GM18502 (cell line): ENCODE measurements at regions not wholly inside any gene's neighbourhood (a gene's known extent, or its start where the extent isn't known, plus 50 kb on each side); places are given as distances from the start of the nearest gene placed in this dataset.

Experiments used
- ATAC-seq: cut with Tn5 transposase; IDR thresholded peaks from one replicate; pipeline ENCODE4 v1.9.1; 2021; ENCODE audit warnings: mild to moderate bottlenecking; ENCODE audit not compliant: unreplicated experiment, poor library complexity

DNA sequence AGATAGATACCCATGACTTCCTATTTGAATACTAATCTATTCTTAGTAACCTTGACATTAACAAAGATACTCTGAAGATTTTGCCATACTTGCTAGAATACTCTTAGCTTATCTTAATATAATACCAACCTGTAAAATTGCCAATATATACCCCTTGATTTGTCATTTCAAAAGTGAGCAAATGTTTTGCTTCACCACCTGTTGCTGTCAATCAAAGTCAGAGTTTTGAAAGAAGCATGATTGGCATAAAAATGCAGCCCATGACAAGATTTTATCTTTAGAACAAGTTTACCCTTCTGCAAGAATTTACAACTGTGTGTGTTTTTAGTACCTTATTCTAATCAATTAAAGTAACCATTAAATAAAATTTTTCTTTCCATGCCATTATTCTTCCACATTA is 236.2 kb downstream of the TBX18 start:
- ATAC-seq: no peak

DNA sequence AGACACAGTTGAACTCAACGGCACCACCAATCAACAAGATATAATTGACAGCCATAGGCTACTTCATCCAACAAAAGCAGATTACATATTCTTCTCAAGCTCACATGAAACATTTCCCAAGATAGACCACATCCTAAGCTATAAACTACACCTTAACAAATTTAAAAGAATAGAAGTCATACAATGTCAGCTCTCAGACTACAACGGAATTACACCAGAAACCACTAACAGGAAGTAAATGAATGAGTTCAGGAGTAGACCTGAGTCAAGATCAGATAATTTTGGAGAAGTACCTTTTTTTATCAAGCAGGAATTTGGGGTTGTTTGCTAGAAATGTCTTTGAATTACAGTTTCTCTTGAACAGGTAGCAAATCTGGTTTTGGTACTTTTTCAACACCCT is 237.8 kb downstream of the TBX18 start:
- peak; percentile 69 for ATAC-seq

GRCh38 chr6:84525907-84526306 is 238.5 kb downstream of the TBX18 start:
- no peak for ATAC-seq

DNA sequence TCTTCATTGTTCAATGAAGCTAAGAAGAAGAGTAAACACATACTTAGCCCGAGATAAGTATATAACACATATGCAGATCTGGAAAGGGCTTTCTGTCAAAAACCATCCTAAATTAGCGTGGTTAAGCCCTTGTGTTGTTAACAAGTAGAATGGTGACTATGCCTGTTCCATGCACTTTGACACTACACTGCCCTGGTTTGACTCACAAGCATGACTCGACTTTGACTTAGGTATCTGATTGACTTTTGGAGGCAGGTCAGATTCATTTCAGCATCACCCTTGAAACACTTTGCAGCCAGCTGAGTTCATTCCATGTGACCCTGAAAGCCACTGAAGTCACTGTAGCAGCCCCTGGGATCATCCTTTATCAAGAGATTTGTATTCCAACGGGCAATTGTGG is 239.8 kb downstream of the TBX18 start:
- no peak for ATAC-seq

DNA sequence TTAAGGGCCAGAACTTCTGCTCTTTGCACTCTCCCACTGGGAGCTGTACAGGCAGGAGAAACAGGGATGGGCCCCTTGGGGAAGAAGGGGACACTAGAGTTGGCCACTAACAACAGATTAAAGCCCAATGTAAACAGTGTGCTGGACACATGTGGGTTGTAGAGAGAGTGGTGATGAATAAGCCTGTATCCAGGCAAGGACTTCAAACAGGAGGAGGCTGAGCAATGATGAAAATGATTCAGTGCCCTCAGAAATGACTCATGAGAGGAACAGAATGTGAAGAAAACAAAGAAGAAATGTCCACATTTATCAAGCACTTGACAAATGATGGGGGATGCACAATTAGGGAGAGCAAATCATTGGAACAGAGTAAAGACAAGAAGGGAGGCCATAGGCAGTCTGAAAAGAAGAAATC is 242.3 kb downstream of the TBX18 start:
- no peak for ATAC-seq

- no peak for ATAC-seq
These were observed 242.9 kb downstream of the TBX18 start for GRCh38 chr6:84521511-84521910.

GRCh38 chr6:84517741-84518530 is 246.5 kb downstream of the TBX18 start:
- ATAC-seq: no peak

DNA sequence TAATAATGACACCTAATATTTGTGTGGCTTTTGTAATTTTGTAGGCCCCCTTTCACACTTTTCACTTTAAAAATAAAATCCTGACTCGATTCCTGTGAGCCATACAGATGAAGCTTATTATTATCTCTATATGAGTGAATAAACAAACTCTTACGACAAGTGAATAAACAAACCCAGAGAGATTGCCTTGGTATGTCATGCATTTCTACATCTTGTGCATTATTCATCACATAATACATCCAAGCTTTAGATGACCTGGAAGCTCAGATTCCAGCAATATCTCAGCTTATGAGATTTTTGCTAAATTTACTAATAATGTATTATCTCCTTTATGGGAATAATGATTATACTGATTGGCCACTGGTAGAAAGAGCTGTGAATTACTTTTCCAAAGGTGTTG is 248.2 kb downstream of the TBX18 start:
- ATAC-seq: no peak

- no peak for ATAC-seq
These were observed 249.3 kb downstream of the TBX18 start for GRCh38 chr6:84515067-84515466.

DNA sequence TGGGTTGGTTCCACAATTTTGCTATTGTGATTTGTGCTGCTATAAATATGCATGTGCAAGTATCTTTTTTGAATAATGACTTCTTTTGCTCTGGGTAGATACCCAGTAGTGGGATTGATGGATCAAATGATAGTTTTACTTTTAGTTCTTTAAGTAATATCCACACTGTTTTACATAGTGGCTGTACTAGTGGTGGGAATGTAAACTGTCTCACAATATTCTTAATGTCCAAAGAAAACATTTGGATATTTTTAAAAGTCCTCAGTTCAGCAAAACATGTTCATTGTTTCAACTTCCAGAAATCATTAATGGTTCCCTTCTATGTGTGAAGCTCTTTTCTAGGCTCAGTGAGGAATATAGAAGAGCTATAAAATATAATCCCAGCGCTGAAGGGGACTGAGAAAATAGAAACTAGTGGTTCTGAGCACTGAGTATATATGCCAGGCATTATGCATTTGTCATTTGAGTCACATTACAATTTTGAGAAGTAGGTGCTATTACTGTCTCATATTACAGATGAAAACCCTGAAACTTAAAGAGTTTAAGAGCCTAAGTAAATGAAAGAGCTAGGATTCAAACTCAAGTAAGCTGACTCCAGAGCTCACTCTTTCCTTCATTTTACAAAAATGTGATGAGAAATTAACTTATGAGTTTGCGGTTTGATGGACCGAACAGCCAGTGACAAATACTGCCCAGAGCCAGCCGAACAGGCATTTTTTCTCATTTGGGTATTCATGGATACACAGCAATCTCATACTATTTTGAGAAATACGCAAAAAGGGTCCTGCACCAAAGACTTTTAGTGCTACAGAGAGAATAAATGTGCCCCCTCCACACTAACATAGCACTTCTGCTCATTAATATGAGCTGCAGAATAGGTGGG is 250.1 kb downstream of the TBX18 start:
- ATAC-seq: no peak

GRCh38 chr6:84512391-84512790 is 252.0 kb downstream of the TBX18 start:
- ATAC-seq: no peak

- ATAC-seq: no peak
These were observed 252.5 kb downstream of the TBX18 start for GRCh38 chr6:84511929-84512328.

- ATAC-seq: no peak
These were observed 255.4 kb downstream of the TBX18 start for GRCh38 chr6:84508981-84509380.

DNA sequence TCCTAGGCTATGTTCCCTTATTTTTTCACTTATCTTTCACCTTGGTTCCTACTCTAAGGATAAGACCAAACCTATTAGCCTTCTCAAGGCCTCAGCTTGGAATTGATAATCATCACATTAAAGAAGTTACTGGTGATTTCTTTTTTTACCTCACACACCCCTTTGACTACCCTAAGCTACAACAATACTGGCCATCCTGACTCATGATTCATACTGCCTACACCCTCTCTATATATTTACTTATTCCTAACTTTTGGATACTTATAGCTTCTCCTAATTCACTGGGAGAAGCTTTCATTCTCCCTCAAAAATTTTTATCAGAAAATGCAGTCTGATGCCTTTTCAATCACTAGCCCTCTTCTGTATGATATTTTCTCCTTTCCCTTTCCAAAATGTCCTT is 256.1 kb downstream of the TBX18 start:
- ATAC-seq: no peak

DNA sequence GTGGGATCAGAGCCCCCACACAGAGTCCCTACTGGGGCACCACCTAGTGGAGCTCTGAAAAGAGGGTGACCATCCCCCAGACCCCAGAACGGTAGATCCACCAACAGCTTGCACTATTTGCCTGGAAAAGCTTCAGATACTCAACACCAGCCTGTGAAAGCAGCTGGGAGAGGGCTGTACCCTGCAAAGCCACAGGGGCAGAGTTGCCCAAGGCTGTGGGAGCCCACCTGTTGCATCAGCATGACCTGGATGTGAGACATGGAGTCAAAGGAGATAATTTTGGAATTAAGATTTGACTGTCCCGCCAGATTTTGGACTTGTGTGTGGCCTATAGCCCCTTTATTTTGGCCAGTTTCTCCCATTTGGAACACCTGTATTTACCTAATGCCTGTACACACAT is 260.4 kb downstream of the TBX18 start:
- ATAC-seq: no peak

GRCh38 chr6:84501315-84501714 is 263.1 kb downstream of the TBX18 start:
- ATAC-seq: no peak

- no peak for ATAC-seq
These were observed 263.7 kb downstream of the TBX18 start for GRCh38 chr6:84500726-84501125.

GRCh38 chr6:84498905-84499304 is 265.5 kb downstream of the TBX18 start:
- ATAC-seq: no peak

DNA sequence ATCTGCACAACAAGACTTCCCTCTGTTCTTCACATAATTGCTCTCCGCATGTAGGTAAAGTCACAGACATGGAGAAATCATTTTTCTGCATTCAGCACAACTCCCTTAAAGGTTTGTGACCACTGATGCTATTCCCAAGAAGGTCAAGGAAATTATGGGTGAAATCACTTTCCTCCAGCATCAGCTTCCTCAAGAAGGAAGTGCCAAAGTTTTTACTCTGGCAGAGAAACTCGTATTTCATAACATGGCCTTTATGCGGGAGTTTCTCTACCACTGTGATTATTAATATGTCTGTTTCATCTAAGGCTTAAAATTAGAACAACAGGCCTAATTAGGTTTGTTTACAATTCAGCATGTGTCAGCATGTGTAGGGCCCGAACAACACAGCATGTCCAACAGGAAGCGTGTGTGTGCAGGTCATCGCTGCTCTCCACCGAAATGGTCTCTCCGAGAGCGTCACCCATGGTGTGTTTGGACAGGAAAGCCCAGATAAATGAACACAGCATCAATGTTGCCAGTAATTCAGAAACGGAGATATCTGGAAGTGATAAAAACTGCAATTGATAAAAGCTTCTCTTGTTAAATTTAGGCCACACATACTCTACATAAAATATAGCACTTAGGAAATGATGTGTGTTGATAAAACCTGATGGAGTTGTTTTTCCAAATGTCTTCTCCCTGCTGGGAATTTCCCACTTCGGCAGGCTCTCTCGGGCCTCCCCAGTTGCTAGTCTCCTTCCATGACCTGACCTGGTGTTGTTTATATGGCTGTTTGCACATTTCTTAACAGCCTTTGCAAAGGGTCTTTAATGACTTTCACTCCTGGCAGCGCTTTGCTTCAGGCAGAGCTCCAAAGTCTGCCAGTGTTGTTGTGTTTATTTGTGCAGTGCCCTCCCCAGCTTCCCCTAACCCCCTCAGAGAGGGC is 265.1 kb upstream of the CEP162 start:
- ATAC-seq: no peak

DNA sequence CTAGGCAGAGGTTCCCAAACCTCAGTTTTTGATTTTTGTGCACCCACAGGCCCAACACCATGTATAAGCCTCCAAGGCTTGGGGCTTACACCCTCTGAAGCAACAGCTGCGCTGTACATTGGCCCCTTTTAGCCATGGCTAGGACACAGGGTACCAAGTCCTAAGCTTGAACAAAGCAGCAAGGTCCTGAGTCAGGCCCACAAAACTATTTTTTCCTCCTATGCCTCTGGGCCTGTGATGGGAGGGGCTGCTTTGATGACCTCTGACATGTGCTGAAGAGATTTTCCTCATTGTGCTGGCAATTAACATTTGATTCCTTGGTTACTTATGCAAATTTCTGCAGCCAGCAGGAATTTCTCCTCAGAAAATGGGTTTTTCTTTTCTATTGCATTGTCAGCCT is 262.2 kb upstream of the CEP162 start:
- no peak for ATAC-seq

- no peak for ATAC-seq
These were observed 259.1 kb upstream of the CEP162 start for GRCh38 chr6:84486526-84486925.
